ENCODE measurements at regions not wholly inside any gene's neighbourhood (a gene's known extent, or its start where the extent isn't known, plus 50 kb on each side); places are given as distances from the start of the nearest gene placed in this dataset.

- Histone ChIP-seq H3K27me3 (no peaks in the 10 kb centered on the region), H3K4me1 (no peaks in the 10 kb centered on the region), H3K36me3 (no peaks in the 10 kb centered on the region), H3K4me3 (no peak overlapping the region), H3K9me3 (no peaks in the 10 kb centered on the region), H3K27ac (no peak overlapping the region)
- ATAC-seq, result no peak
- intact Hi-C loops (cut with DNase I), result no loop called here
- no peak for DNase-seq
- no peak for TF ChIP-seq CTCF (IDR thresholded peaks at IDR 0.05)
These were observed 145.5 kb upstream of the NOVA1 start for GRCh38 chr14:26743284-26743683.

- H3K36me3 ChIP-seq, result no peaks in the 10 kb centered on the region
- intact Hi-C loops (cut with DNase I), result no loop called here
- TF ChIP-seq CTCF (IDR thresholded peaks at IDR 0.05), result no peak
- DNase-seq, result no peak
- H3K9me3 ChIP-seq, result no peaks in the 10 kb centered on the region
- H3K4me3 ChIP-seq, result no peak overlapping the region
- ATAC-seq, result no peak
- H3K27me3 ChIP-seq, result no peaks in the 10 kb centered on the region
- H3K4me1 ChIP-seq, result no peaks in the 10 kb centered on the region
- no peak overlapping the region for H3K27ac ChIP-seq
These were observed 147.1 kb upstream of the NOVA1 start for GRCh38 chr14:26744903-26745302.

GRCh38 chr14:26761532-26761931 lies 163.7 kb upstream of the NOVA1 start:
- peaks cover 8% of the 10 kb centered on the region for H3K4me1 ChIP-seq
- no peaks in the 10 kb centered on the region for H3K9me3 ChIP-seq
- no peak for TF ChIP-seq CTCF (IDR thresholded peaks at IDR 0.05)
- DNase-seq (no peak), ATAC-seq (peak; percentile 36)
- no peaks in the 10 kb centered on the region for H3K27me3 ChIP-seq
- intact Hi-C loops (cut with DNase I), result no loop called here
- H3K36me3 ChIP-seq, result no peaks in the 10 kb centered on the region
- no peak overlapping the region for H3K27ac ChIP-seq
- no peak overlapping the region for H3K4me3 ChIP-seq

GRCh38 chr14:26765301-26765700 lies 167.5 kb upstream of the NOVA1 start:
- no peaks in the 10 kb centered on the region for H3K9me3 ChIP-seq
- intact Hi-C loops (cut with DNase I), result no loop called here
- no peaks in the 10 kb centered on the region for H3K27me3 ChIP-seq
- no peak for TF ChIP-seq CTCF (IDR thresholded peaks at IDR 0.05)
- no peaks in the 10 kb centered on the region for H3K36me3 ChIP-seq
- no peak overlapping the region for H3K4me3 ChIP-seq
- DNase-seq (no peak), ATAC-seq (no peak)
- no peak overlapping the region for H3K27ac ChIP-seq
- H3K4me1 ChIP-seq, result peaks cover 8% of the 10 kb centered on the region

GRCh38 chr14:26765768-26766520 lies 168.1 kb upstream of the NOVA1 start:
- no peak overlapping the region for H3K4me3 ChIP-seq
- TF ChIP-seq CTCF (IDR thresholded peaks at IDR 0.05), result no peak
- intact Hi-C loops (cut with DNase I), result no loop called here
- ATAC-seq (peak; percentile 67), DNase-seq (no peak)
- H3K9me3 ChIP-seq, result no peaks in the 10 kb centered on the region
- H3K27ac ChIP-seq, result no peak overlapping the region
- peaks cover 8% of the 10 kb centered on the region for H3K4me1 ChIP-seq
- H3K27me3 ChIP-seq, result no peaks in the 10 kb centered on the region
- H3K36me3 ChIP-seq, result no peaks in the 10 kb centered on the region

- Histone ChIP-seq H3K9me3 (no peaks in the 10 kb centered on the region), H3K4me3 (no peak overlapping the region), H3K36me3 (no peaks in the 10 kb centered on the region), H3K4me1 (peaks cover 8% of the 10 kb centered on the region), H3K27me3 (no peaks in the 10 kb centered on the region), H3K27ac (no peak overlapping the region)
- intact Hi-C loops (cut with DNase I), result no loop called here
- ATAC-seq (no peak), DNase-seq (no peak)
- TF ChIP-seq CTCF (IDR thresholded peaks at IDR 0.05), result no peak
These were observed 168.9 kb upstream of the NOVA1 start for GRCh38 chr14:26766726-26767125.
